CD4-positive, alpha-beta memory T cell (primary cell): ENCODE measurements at regions not wholly inside any gene's neighbourhood (a gene's known extent, or its start where the extent isn't known, plus 50 kb on each side); places are given as distances from the start of the nearest gene placed in this dataset.
A peak's percentile ranks its signal among the peaks of the same experiment; 100 is the strongest.

Source experiments
- CTCF ChIA-PET: fragments of 350-600 bp; sonication (Branson Sonifier 250); formaldehyde crosslinking; loops from one replicate; lab custom pipeline; 2021; ENCODE audit warnings: inconsistent platforms; ENCODE audit not compliant: partially characterized antibody; lab: Charles Lee
- POLR2A ChIA-PET: fragments of 350-600 bp; sonication (Branson Sonifier 250); formaldehyde crosslinking; loops from one replicate; lab custom pipeline; 2021; ENCODE audit not compliant: partially characterized antibody; lab: Charles Lee
- DNase-seq, 5 donors: peaks; one replicate each; pipeline versions ENCODE4 v3.0.0 to v3.0.0-alpha.2; 2020 to 2022; ENCODE audit warnings: mixed read lengths in 1 of 5
- H3K27ac ChIP-seq: one replicate; pipeline ENCODE4 v1.7.0; 2013; ENCODE audit warnings: low read depth, low read length
- H3K27me3 ChIP-seq: 2 replicates; pipeline ENCODE4 v1.7.0; 2013; ENCODE audit warnings: mild to moderate bottlenecking, low read length, moderate library complexity; ENCODE audit not compliant: insufficient read depth
- H3K36me3 ChIP-seq: 2 replicates; pipeline ENCODE4 v1.7.0; 2013; ENCODE audit warnings: mild to moderate bottlenecking, low read length, moderate library complexity; ENCODE audit not compliant: insufficient read depth
- H3K4me1 ChIP-seq: 2 replicates; pipeline ENCODE4 v1.7.0; 2013; ENCODE audit warnings: mild to moderate bottlenecking, low read length, moderate library complexity; ENCODE audit not compliant: insufficient read depth
- H3K4me3 ChIP-seq, 2 donors: one replicate each; pipeline ENCODE4 v1.7.0; 2013; ENCODE audit warnings: low read length in 2 of 2, mild to moderate bottlenecking in 1 of 2
- H3K9me3 ChIP-seq, 2 donors: one replicate each; pipeline ENCODE4 v1.7.0; 2013; ENCODE audit warnings: low read length in 2 of 2, control low read depth in 1 of 2; ENCODE audit not compliant: control insufficient read depth in 1 of 2
- H3K27ac Mint-ChIP-seq, 7 donors: one replicate each; pipeline ENCODE4 v1.8.0; 2020 to 2021; ENCODE audit warnings: mixed read lengths in 7 of 7, mild to moderate bottlenecking in 6 of 7, inconsistent platforms in 3 of 7, moderate library complexity in 3 of 7
- H3K27me3 Mint-ChIP-seq, 2 donors: one replicate each; pipeline ENCODE4 v1.8.0; 2020 to 2021; ENCODE audit warnings: mixed read lengths in 2 of 2
- H3K36me3 Mint-ChIP-seq, 2 donors: one replicate each; pipeline ENCODE4 v1.8.0; 2020 to 2021; ENCODE audit warnings: mixed read lengths in 2 of 2, inconsistent platforms in 1 of 2, mild to moderate bottlenecking in 1 of 2
- H3K4me1 Mint-ChIP-seq, 4 donors: one replicate each; pipeline ENCODE4 v1.8.0; 2020 to 2021; ENCODE audit warnings: mixed read lengths in 4 of 4, mild to moderate bottlenecking in 1 of 4
- H3K4me3 Mint-ChIP-seq, 8 donors: one replicate each; pipeline ENCODE4 v1.8.0; 2020 to 2021; ENCODE audit warnings: mixed read lengths in 8 of 8, mild to moderate bottlenecking in 7 of 8, moderate library complexity in 6 of 8, inconsistent platforms in 3 of 8
- H3K9me3 Mint-ChIP-seq, 8 donors: one replicate each; pipeline ENCODE4 v1.8.0; 2020 to 2021; ENCODE audit warnings: mixed read lengths in 8 of 8, mild to moderate bottlenecking in 5 of 8, inconsistent platforms in 3 of 8, moderate library complexity in 1 of 8
- intact Hi-C: fragments of 100-400 bp; cut with micrococcal nuclease; formaldehyde crosslinking; loops from one replicate; pipeline ENCODE4 v1.15.1; 2023

- no peaks in the 10 kb centered on the region for H3K9me3 ChIP-seq
- DNase-seq, result peak; percentile 35 to 42 (median 39)
- Mint-ChIP-seq H3K27ac (no peak overlapping the region), H3K27me3 (peaks cover 27 to 31% of the 10 kb centered on the region in 2 donors), H3K9me3 (no peaks in the 10 kb centered on the region), H3K4me1 (peaks cover 0 to 2% (median under 1%) of the 10 kb centered on the region in 4 donors), H3K4me3 (peak overlapping the region in 5 of 8 donors; percentile 21 to 62 (median 48)), H3K36me3 (no peaks in the 10 kb centered on the region)
- H3K4me1 ChIP-seq, result peaks cover 6% of the 10 kb centered on the region
- H3K27ac ChIP-seq, result no peak overlapping the region
- POLR2A ChIA-PET, result no interaction called here
- H3K27me3 ChIP-seq, result no peaks in the 10 kb centered on the region
- CTCF ChIA-PET, result interaction anchor here (0.7 to 3.2 kb wide), 12 partner anchors 10 to 243 kb away, joined by 3 to 12 read pairs (median 3); no protein-coding TSS in a partner anchor
- intact Hi-C loops, result loop anchor here (1.0 to 10.0 kb wide), 2 partner anchors 110 to 517 kb away; no protein-coding TSS in a partner anchor
- H3K36me3 ChIP-seq, result no peaks in the 10 kb centered on the region
- peak overlapping the region in 1 of 2 donors; percentile 19 for H3K4me3 ChIP-seq
Measured at GRCh38 chr15:98421419-98422129, 226.8 kb upstream of the IGF1R start.

GRCh38 chr15:98422130-98422478 lies 226.2 kb upstream of the IGF1R start:
- ChIA-PET POLR2A (no interaction called here), CTCF (interaction anchor here (0.7 to 1.7 kb wide), 10 partner anchors 10 to 242 kb away, joined by 3 to 11 read pairs (median 3); no protein-coding TSS in a partner anchor)
- no peak overlapping the region for H3K4me3 ChIP-seq
- peaks cover 27 to 33% of the 10 kb centered on the region in 2 donors for H3K27me3 Mint-ChIP-seq
- H3K4me3 Mint-ChIP-seq, result peak overlapping the region in 2 of 8 donors; percentile 24 to 57
- intact Hi-C loops, result loop anchor here (10.0 kb wide), 1 partner anchor 517 kb away; no protein-coding TSS in a partner anchor
- no peak overlapping the region for H3K27ac ChIP-seq
- no peaks in the 10 kb centered on the region for H3K36me3 ChIP-seq
- H3K9me3 ChIP-seq, result no peaks in the 10 kb centered on the region
- no peaks in the 10 kb centered on the region for H3K9me3 Mint-ChIP-seq
- no peak overlapping the region for H3K27ac Mint-ChIP-seq
- DNase-seq, result no peak
- H3K27me3 ChIP-seq, result no peaks in the 10 kb centered on the region
- peaks cover 6% of the 10 kb centered on the region for H3K4me1 ChIP-seq
- peaks cover 0 to 2% (median under 1%) of the 10 kb centered on the region in 4 donors for H3K4me1 Mint-ChIP-seq
- no peaks in the 10 kb centered on the region for H3K36me3 Mint-ChIP-seq

GRCh38 chr15:98425173-98425572 lies 223.2 kb upstream of the IGF1R start:
- Mint-ChIP-seq H3K27ac (no peak overlapping the region), H3K27me3 (peaks cover 41 to 42% of the 10 kb centered on the region in 2 donors), H3K4me3 (no peak overlapping the region), H3K4me1 (peaks cover 3 to 10% (median 9%) of the 10 kb centered on the region in 4 donors), H3K36me3 (no peaks in the 10 kb centered on the region), H3K9me3 (no peaks in the 10 kb centered on the region)
- CTCF ChIA-PET, result interaction anchor here (1.0 to 5.2 kb wide), 2 partner anchors 10 to 114 kb away, joined by 3 to 38 read pairs; no protein-coding TSS in a partner anchor
- intact Hi-C loops, result loop anchor here (10.0 kb wide), 1 partner anchor 520 kb away; no protein-coding TSS in a partner anchor
- POLR2A ChIA-PET, result no interaction called here
- Histone ChIP-seq H3K27ac (no peak overlapping the region), H3K27me3 (no peaks in the 10 kb centered on the region), H3K4me1 (peaks cover 10% of the 10 kb centered on the region), H3K36me3 (no peaks in the 10 kb centered on the region), H3K9me3 (no peaks in the 10 kb centered on the region), H3K4me3 (no peak overlapping the region)
- DNase-seq, result no peak

- no peak overlapping the region for H3K27ac Mint-ChIP-seq
- peaks cover 2 to 10% (median 8%) of the 10 kb centered on the region in 4 donors for H3K4me1 Mint-ChIP-seq
- H3K27me3 Mint-ChIP-seq, result peaks cover 32 to 37% of the 10 kb centered on the region in 2 donors
- intact Hi-C loops, result loop anchor here (10.0 kb wide), 1 partner anchor 523 kb away; no protein-coding TSS in a partner anchor
- ChIA-PET POLR2A (no interaction called here), CTCF (interaction anchor here (0.9 to 5.2 kb wide), 10 partner anchors 8 to 232 kb away, joined by 3 to 38 read pairs (median 4); no protein-coding TSS in a partner anchor)
- no peaks in the 10 kb centered on the region for H3K9me3 Mint-ChIP-seq
- Histone ChIP-seq H3K4me3 (no peak overlapping the region), H3K27ac (no peak overlapping the region), H3K36me3 (no peaks in the 10 kb centered on the region), H3K27me3 (no peaks in the 10 kb centered on the region), H3K4me1 (peaks cover 4% of the 10 kb centered on the region), H3K9me3 (no peaks in the 10 kb centered on the region)
- no peaks in the 10 kb centered on the region for H3K36me3 Mint-ChIP-seq
- DNase-seq, result no peak
- H3K4me3 Mint-ChIP-seq, result peak overlapping the region in 3 of 8 donors; percentile 20 to 65 (median 62)
Measured at GRCh38 chr15:98427321-98427720, 221.0 kb upstream of the IGF1R start.

GRCh38 chr15:98428253-98428989 lies 219.9 kb upstream of the IGF1R start:
- intact Hi-C loops, result loop anchor here (1.0 to 10.0 kb wide), 2 partner anchors 117 to 524 kb away; no protein-coding TSS in a partner anchor
- POLR2A ChIA-PET, result no interaction called here
- peaks cover 4% of the 10 kb centered on the region for H3K4me1 ChIP-seq
- no peaks in the 10 kb centered on the region for H3K36me3 Mint-ChIP-seq
- no peak overlapping the region for H3K27ac Mint-ChIP-seq
- no peaks in the 10 kb centered on the region for H3K9me3 Mint-ChIP-seq
- peaks cover 2 to 10% (median 8%) of the 10 kb centered on the region in 4 donors for H3K4me1 Mint-ChIP-seq
- no peak overlapping the region for H3K27ac ChIP-seq
- no peaks in the 10 kb centered on the region for H3K36me3 ChIP-seq
- no peaks in the 10 kb centered on the region for H3K27me3 ChIP-seq
- H3K9me3 ChIP-seq, result no peaks in the 10 kb centered on the region
- DNase-seq, result peak in 4 of 5 donors; percentile 33 to 43 (median 36)
- H3K4me3 Mint-ChIP-seq, result peak overlapping the region; percentile 36 to 71 (median 63)
- H3K27me3 Mint-ChIP-seq, result peaks cover 26 to 30% of the 10 kb centered on the region in 2 donors
- H3K4me3 ChIP-seq, result no peak overlapping the region
- CTCF ChIA-PET, result interaction anchor here (0.5 to 5.2 kb wide), 16 partner anchors 8 to 531 kb away, joined by 3 to 38 read pairs (median 3); no protein-coding TSS in a partner anchor

- Mint-ChIP-seq H3K27me3 (peaks cover 24 to 25% of the 10 kb centered on the region in 2 donors), H3K27ac (no peak overlapping the region), H3K36me3 (no peaks in the 10 kb centered on the region), H3K4me1 (peaks cover 2 to 10% (median 8%) of the 10 kb centered on the region in 4 donors), H3K4me3 (no peak overlapping the region), H3K9me3 (no peaks in the 10 kb centered on the region)
- Histone ChIP-seq H3K27me3 (no peaks in the 10 kb centered on the region), H3K27ac (no peak overlapping the region), H3K4me3 (no peak overlapping the region), H3K4me1 (peaks cover 4% of the 10 kb centered on the region), H3K9me3 (no peaks in the 10 kb centered on the region), H3K36me3 (no peaks in the 10 kb centered on the region)
- DNase-seq, result no peak
- POLR2A ChIA-PET, result no interaction called here
- CTCF ChIA-PET, result interaction anchor here (0.7 kb wide), 1 partner anchor 9 kb away, joined by 3 read pairs; no protein-coding TSS in a partner anchor
- intact Hi-C loops, result no loop called here
Measured at GRCh38 chr15:98431171-98431570, 217.2 kb upstream of the IGF1R start.
